SU-DHL-6 (cell line): ENCODE measurements at regions not wholly inside any gene's neighbourhood (a gene's known extent, or its start where the extent isn't known, plus 50 kb on each side); places are given as distances from the start of the nearest gene placed in this dataset.

Source experiments
- H2AFZ ChIP-seq: fragments of 200-600 bp; sonication (generic); 2 replicates; pipeline ENCODE4 v1.6.1; 2014; ENCODE audit warnings: low read depth, mild to moderate bottlenecking, moderate library complexity, mixed read lengths, antibody characterized with exemption, low read length; ENCODE audit not compliant: severe bottlenecking
- H3F3A ChIP-seq: fragments of 200-600 bp; shearing (Covaris generic); 2 replicates; pipeline ENCODE4 v1.6.0; 2016; ENCODE audit warnings: antibody characterized with exemption, mild to moderate bottlenecking; ENCODE audit not compliant: insufficient read depth
- H3K27ac ChIP-seq: fragments of 200-600 bp; sonication (generic); 2 replicates; pipeline ENCODE4 v1.5.1; 2016; ENCODE audit warnings: low read depth, mild to moderate bottlenecking, low read length, moderate library complexity, mixed read lengths
- H3K27me3 ChIP-seq: fragments of 200-600 bp; sonication (generic), shearing (Covaris generic); 2 replicates; pipeline ENCODE4 v1.6.0; 2014; ENCODE audit warnings: mild to moderate bottlenecking, low read length
- H3K36me3 ChIP-seq: fragments of 200-600 bp; sonication (generic); 2 replicates; pipeline ENCODE4 v1.6.1; 2014; ENCODE audit warnings: mild to moderate bottlenecking, low read length, mixed read lengths
- H3K4me2 ChIP-seq: fragments of 300-600, 200-600 bp; shearing (Covaris generic), sonication (generic); 2 replicates; pipeline ENCODE4 v1.6.0; 2014; ENCODE audit warnings: low read length, low read depth, mild to moderate bottlenecking; ENCODE audit not compliant: poor library complexity, severe bottlenecking
- H3K4me3 ChIP-seq: fragments of 200-600 bp; sonication (generic); 2 replicates; pipeline ENCODE4 v1.5.1; 2014; ENCODE audit warnings: antibody characterized with exemption, low read length, mild to moderate bottlenecking, mixed read lengths; ENCODE audit not compliant: insufficient read depth, poor library complexity, severe bottlenecking
- H3K79me2 ChIP-seq: fragments of 200-600 bp; sonication (generic); 2 replicates; pipeline ENCODE4 v1.6.1; 2014; ENCODE audit warnings: mild to moderate bottlenecking, low read length, moderate library complexity; ENCODE audit not compliant: insufficient read depth
- H3K9ac ChIP-seq: fragments of 200-600 bp; sonication (generic); 2 replicates; pipeline ENCODE4 v1.7.0; 2014; ENCODE audit warnings: mild to moderate bottlenecking, low read length
- H3K9me2 ChIP-seq: fragments of 200-600 bp; sonication (generic); replicated peaks from 2 replicates; pipeline ENCODE4 v1.6.1; 2014; ENCODE audit warnings: low read length; ENCODE audit not compliant: insufficient read depth
- H3K9me3 ChIP-seq: fragments of 200-600 bp; sonication (generic); 2 replicates; pipeline ENCODE4 v1.6.1; 2014; ENCODE audit warnings: low read length, mixed read lengths; ENCODE audit not compliant: insufficient read depth
- H4K20me1 ChIP-seq: fragments of 200-600 bp; sonication (generic); 2 replicates; pipeline ENCODE4 v1.6.1; 2014; ENCODE audit warnings: low read depth, mild to moderate bottlenecking, antibody characterized with exemption, low read length, moderate library complexity, mixed read lengths
- EZH2phosphoT487 ChIP-seq: fragments of 200-600 bp; sonication (generic), shearing (Covaris generic); conservative IDR thresholded peaks from 2 replicates; pipeline ENCODE4 v1.6.1; 2018; ENCODE audit warnings: mild to moderate bottlenecking, antibody characterized with exemption, low read length, moderate library complexity, mixed read lengths
- TF ChIP-seq, protein P1 (sequence below): fragments of 200-600 bp; sonication (generic); IDR thresholded peaks from one replicate; pipeline ENCODE4 v1.5.1; 2017; ENCODE audit warnings: antibody characterized with exemption, mild to moderate bottlenecking, low read length, moderate library complexity; ENCODE audit not compliant: insufficient read depth, poor library complexity, severe bottlenecking

DNA sequence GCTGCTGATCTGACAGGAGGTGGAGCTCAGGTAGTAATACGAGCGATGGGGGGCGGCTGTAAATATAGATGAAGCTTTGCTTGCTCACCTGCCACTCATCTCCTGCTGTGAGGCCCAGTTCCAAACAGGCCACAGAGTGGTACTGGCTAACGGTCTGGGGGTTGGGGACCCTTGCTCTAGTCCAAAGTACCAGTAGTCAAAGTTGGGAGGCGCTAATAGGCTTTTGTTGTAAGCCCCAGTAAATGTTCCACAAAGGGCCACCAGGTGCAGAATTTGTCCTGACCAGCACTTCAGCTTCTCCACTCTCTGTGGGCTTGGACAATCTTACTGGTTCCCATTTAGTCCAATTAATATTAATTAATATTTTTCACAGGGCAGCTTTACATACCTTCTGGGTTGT, 206.6 kb downstream of the ACTR3B start:
- no peak overlapping the region for H3K4me2 ChIP-seq
- H3F3A ChIP-seq = no peaks in the 10 kb centered on the region
- no peak for TF ChIP-seq EZH2phosphoT487
- TF ChIP-seq, protein P1, sequence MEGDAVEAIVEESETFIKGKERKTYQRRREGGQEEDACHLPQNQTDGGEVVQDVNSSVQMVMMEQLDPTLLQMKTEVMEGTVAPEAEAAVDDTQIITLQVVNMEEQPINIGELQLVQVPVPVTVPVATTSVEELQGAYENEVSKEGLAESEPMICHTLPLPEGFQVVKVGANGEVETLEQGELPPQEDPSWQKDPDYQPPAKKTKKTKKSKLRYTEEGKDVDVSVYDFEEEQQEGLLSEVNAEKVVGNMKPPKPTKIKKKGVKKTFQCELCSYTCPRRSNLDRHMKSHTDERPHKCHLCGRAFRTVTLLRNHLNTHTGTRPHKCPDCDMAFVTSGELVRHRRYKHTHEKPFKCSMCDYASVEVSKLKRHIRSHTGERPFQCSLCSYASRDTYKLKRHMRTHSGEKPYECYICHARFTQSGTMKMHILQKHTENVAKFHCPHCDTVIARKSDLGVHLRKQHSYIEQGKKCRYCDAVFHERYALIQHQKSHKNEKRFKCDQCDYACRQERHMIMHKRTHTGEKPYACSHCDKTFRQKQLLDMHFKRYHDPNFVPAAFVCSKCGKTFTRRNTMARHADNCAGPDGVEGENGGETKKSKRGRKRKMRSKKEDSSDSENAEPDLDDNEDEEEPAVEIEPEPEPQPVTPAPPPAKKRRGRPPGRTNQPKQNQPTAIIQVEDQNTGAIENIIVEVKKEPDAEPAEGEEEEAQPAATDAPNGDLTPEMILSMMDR = no peak
- H4K20me1 ChIP-seq = no peaks in the 10 kb centered on the region
- H3K9me3 ChIP-seq = no peaks in the 10 kb centered on the region
- no peaks in the 10 kb centered on the region for H3K27me3 ChIP-seq
- no peak overlapping the region for H3K27ac ChIP-seq
- H3K9me2 ChIP-seq = no peaks in the 10 kb centered on the region
- H3K4me3 ChIP-seq = no peak overlapping the region
- H3K9ac ChIP-seq = no peak overlapping the region
- no peaks in the 10 kb centered on the region for H3K79me2 ChIP-seq
- H3K36me3 ChIP-seq = no peaks in the 10 kb centered on the region
- no peak overlapping the region for H2AFZ ChIP-seq

DNA sequence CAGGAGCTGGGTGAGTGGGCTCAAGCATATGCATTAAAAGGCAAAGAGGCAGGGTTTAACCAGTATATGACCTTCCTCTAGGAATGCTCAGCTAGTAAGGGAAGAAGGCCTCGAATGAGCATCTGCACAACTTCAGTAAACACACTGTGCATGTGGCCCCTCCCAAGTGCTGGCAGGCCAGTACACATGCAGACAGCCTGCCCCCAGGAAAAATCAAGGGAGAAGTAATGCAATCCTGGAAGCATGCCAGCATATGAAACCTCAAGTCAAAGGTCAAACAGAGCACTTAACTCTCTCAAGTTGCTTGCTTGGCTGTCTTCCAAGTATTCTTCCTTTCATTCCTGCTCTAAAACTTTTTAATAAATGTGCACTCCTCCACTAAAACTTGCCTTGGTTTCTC, 208.4 kb downstream of the ACTR3B start:
- Histone ChIP-seq H3K9me2 (no peaks in the 10 kb centered on the region), H3K9me3 (no peaks in the 10 kb centered on the region), H3K9ac (no peak overlapping the region), H2AFZ (no peak overlapping the region), H3K79me2 (no peaks in the 10 kb centered on the region), H3K4me3 (no peak overlapping the region), H3K4me2 (no peak overlapping the region), H3F3A (no peaks in the 10 kb centered on the region), H3K27me3 (no peaks in the 10 kb centered on the region), H3K27ac (no peak overlapping the region), H3K36me3 (no peaks in the 10 kb centered on the region), H4K20me1 (no peaks in the 10 kb centered on the region)
- TF ChIP-seq EZH2phosphoT487 = no peak
- TF ChIP-seq, protein P1 = no peak

GRCh38 chr7:152968514-152968913, 209.0 kb downstream of the ACTR3B start:
- Histone ChIP-seq H3K79me2 (no peaks in the 10 kb centered on the region), H2AFZ (no peak overlapping the region), H3K9me2 (no peaks in the 10 kb centered on the region), H3K27me3 (no peaks in the 10 kb centered on the region), H3K4me3 (no peak overlapping the region), H3K9ac (no peak overlapping the region), H3F3A (no peaks in the 10 kb centered on the region), H4K20me1 (no peaks in the 10 kb centered on the region), H3K9me3 (no peaks in the 10 kb centered on the region), H3K27ac (no peak overlapping the region), H3K36me3 (no peaks in the 10 kb centered on the region), H3K4me2 (no peak overlapping the region)
- TF ChIP-seq EZH2phosphoT487 = no peak
- TF ChIP-seq, protein P1 = no peak
